IPS-18a (cell line): ENCODE measurements at regions not wholly inside any gene's neighbourhood (a gene's known extent, or its start where the extent isn't known, plus 50 kb on each side); places are given as distances from the start of the nearest gene placed in this dataset.

Experiments
- H3K27ac ChIP-seq: one replicate; pipeline ENCODE4 v1.5.1; 2013; ENCODE audit warnings: low read length
- H3K27me3 ChIP-seq: one replicate; pipeline ENCODE4 v1.6.1; 2013; ENCODE audit warnings: mild to moderate bottlenecking, low read length; ENCODE audit not compliant: control insufficient read depth, insufficient read depth
- H3K36me3 ChIP-seq: one replicate; pipeline ENCODE4 v1.6.1; 2013; ENCODE audit warnings: low read depth, low read length; ENCODE audit not compliant: control insufficient read depth
- H3K4me1 ChIP-seq: one replicate; pipeline ENCODE4 v1.6.1; 2013; ENCODE audit warnings: low read depth, low read length; ENCODE audit not compliant: control insufficient read depth
- H3K4me3 ChIP-seq: one replicate; pipeline ENCODE4 v1.5.1; 2013; ENCODE audit warnings: low read length
- H3K9ac ChIP-seq: one replicate; pipeline ENCODE4 v1.6.1; 2013; ENCODE audit warnings: mild to moderate bottlenecking, low read length, moderate library complexity
- H3K9me3 ChIP-seq: one replicate; pipeline ENCODE4 v1.6.1; 2013; ENCODE audit warnings: low read depth, low read length; ENCODE audit not compliant: control insufficient read depth

DNA sequence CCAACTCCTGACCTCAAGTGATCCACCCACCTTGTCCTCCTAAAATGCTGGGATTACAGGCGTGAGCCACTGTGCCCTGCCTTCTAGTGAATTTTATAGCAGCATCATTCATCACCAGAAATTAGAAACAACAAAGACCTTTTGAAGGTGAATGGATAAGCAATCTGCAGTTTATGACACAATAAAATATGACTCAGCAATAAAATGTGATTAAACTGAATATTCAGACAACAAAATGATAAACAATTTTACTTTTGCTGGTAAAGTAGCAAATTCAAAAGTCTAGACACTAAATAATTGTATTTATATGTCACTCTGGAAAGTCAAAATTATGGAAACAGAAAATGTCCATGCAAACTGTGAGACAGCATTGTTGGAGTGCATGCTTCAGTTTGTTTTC, 656.6 kb downstream of the CBLN2 start:
- Histone ChIP-seq H3K4me3 (no peak overlapping the region), H3K27ac (no peak overlapping the region), H3K36me3 (no peaks in the 10 kb centered on the region), H3K27me3 (no peaks in the 10 kb centered on the region), H3K9ac (no peak overlapping the region), H3K4me1 (no peaks in the 10 kb centered on the region), H3K9me3 (peaks cover 23% of the 10 kb centered on the region)

DNA sequence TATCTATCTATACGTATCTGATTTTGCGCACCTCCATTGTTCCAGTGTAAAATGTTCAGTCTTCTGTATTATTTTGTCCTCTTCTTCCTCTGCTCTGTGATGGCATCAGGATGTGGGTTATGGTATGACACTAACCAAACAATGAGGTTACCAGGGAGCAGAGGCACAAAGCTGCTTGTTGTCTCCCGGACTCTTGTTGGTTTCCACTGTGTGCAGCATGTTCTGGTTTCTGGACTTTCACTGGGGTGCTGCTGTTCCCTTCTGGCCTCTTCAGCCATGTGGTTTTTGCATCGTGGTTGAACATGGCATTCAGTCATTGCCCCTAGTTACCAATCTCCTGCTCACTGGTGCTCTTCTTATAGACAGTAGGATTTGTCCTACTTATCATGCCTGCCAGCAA, 665.9 kb downstream of the CBLN2 start:
- no peak overlapping the region for H3K4me3 ChIP-seq

DNA sequence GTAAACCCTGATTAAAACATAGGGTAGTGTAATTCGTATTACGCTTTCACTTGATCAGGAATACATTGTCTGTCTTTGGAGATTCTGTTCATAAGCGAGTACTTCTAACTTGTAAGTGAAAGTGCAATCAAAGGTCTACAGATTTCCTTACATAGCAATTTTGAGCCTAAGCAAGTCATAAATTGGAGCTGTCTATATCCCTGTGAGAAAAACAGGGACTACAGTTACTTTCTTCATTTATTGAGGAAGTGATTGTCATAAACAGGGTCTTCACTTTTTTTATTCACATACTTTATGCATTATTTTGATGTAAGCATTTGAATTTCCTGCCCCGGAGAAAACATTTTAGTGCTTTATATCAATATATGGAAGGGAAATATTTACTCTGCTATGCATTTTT, 670.4 kb downstream of the CBLN2 start:
- no peaks in the 10 kb centered on the region for H3K36me3 ChIP-seq
- no peaks in the 10 kb centered on the region for H3K27me3 ChIP-seq
- H3K9ac ChIP-seq: no peak overlapping the region
- H3K27ac ChIP-seq: no peak overlapping the region
- H3K4me3 ChIP-seq: no peak overlapping the region
- no peaks in the 10 kb centered on the region for H3K4me1 ChIP-seq
- peaks cover 13% of the 10 kb centered on the region for H3K9me3 ChIP-seq

More for the DNA sequence above, 665.9 kb downstream of the CBLN2 start:
- Histone ChIP-seq H3K27ac (no peak overlapping the region), H3K9ac (no peak overlapping the region), H3K9me3 (peaks cover 14% of the 10 kb centered on the region), H3K4me1 (no peaks in the 10 kb centered on the region), H3K27me3 (no peaks in the 10 kb centered on the region), H3K36me3 (no peaks in the 10 kb centered on the region)

DNA sequence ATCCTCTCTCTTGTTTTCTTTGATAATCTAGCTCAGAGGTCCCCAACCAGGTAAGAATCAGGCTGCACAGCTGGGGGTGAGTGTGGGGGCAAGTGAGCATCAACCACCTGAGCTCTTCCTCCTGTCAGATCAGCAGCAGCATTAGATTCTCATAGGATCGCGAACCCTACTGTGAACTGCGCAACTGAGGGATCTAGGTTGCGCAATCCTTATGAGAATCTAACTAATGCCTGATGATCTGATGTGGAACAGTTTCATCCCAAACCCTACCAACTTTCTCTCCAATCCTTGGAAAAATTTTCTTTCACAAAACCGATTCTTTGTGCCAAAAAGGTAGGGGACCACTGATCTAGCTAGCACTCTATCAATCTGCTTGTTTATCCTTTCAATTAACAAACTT, 678.3 kb downstream of the CBLN2 start:
- Histone ChIP-seq H3K9ac (no peak overlapping the region), H3K9me3 (peaks cover 9% of the 10 kb centered on the region), H3K27ac (no peak overlapping the region), H3K4me3 (no peak overlapping the region), H3K4me1 (no peaks in the 10 kb centered on the region), H3K36me3 (no peaks in the 10 kb centered on the region), H3K27me3 (no peaks in the 10 kb centered on the region)

DNA sequence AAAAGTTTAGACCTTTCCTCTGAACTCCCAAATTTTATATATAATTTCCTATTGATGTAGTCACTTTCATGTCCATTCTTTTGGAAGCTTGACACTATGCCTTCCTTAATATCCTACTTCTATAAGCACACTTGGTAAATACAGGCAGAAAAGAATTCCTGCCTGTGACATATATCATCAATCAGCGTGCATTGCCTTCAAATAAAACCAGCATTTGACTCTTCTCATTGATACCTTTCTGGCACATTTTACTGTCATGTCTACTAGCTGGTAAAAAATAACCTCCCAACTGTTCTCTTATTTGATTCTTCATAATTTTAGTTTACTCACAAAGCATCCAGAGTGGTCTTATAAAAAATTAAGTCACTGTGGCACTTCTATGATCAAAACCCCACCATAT, 693.5 kb downstream of the CBLN2 start:
- H3K27me3 ChIP-seq: no peaks in the 10 kb centered on the region
- no peaks in the 10 kb centered on the region for H3K4me1 ChIP-seq
- H3K4me3 ChIP-seq: no peak overlapping the region
- peaks cover 39% of the 10 kb centered on the region for H3K9me3 ChIP-seq
- no peak overlapping the region for H3K27ac ChIP-seq
- no peak overlapping the region for H3K9ac ChIP-seq
- H3K36me3 ChIP-seq: no peaks in the 10 kb centered on the region

DNA sequence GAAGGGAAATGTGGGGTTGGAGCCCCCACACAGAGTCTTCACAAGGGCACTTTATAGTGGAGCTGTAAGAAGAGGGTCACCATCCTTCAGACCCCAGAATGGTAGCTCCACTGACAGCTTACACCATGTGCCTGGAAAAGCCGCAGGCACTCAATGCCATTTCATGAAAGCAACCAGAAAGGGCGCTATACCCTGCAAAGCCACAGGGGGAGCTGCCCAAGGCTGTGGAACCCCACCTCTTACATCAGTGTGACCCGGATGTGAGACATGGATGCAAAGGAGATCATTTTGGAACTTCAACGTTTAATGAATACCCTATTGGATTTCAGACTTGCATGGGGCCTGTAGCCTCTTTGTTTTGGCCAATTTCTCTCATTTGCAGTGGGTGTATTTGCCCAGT, 694.7 kb downstream of the CBLN2 start:
- Histone ChIP-seq H3K4me3 (no peak overlapping the region), H3K27me3 (no peaks in the 10 kb centered on the region), H3K9me3 (peaks cover 39% of the 10 kb centered on the region)

DNA sequence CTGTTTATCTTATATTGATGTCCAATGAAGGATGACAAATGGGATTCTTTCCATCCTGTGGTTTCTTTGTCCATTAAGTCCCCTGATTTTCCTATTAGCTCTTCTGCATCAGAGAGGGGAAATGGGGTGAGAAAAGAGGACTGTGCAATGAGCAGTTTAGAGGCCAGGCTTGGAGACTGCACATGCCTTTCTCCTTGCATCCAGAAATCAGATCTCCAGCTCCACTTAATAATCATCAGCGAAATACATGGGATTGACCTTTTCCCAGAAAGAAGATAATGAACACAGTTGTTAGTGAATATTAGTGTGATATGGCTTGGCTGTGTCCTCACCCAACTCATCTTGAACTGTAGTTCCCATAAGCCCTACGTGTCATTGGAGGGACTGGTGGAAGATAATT, 697.4 kb downstream of the CBLN2 start:
- no peaks in the 10 kb centered on the region for H3K27me3 ChIP-seq
- no peaks in the 10 kb centered on the region for H3K36me3 ChIP-seq
- H3K4me3 ChIP-seq: no peak overlapping the region
- peaks cover 25% of the 10 kb centered on the region for H3K9me3 ChIP-seq
- H3K9ac ChIP-seq: no peak overlapping the region
- no peak overlapping the region for H3K27ac ChIP-seq
- no peaks in the 10 kb centered on the region for H3K4me1 ChIP-seq

More for the DNA sequence above, 694.7 kb downstream of the CBLN2 start:
- Histone ChIP-seq H3K4me1 (no peaks in the 10 kb centered on the region), H3K36me3 (no peaks in the 10 kb centered on the region), H3K9ac (no peak overlapping the region), H3K27ac (no peak overlapping the region)

DNA sequence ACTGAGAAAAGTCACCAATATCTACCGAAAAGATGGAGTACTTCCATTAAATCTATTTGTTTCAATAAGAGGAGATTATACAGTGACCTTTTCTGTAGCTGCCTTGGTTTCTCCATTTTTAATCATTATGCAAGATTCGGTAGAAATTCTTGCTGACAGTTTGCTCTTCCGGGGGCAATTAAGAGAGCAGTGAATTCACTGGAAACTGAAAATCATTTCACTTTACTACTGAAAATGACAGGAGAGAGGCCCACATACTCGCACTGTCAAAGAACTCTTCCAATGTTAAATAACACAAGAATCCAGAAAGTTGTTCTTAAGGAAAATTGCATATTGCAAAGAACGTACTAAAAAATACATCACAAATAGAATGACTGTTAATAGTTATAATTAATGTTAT, 699.3 kb downstream of the CBLN2 start:
- peaks cover 19% of the 10 kb centered on the region for H3K9me3 ChIP-seq
- no peaks in the 10 kb centered on the region for H3K27me3 ChIP-seq
- no peak overlapping the region for H3K27ac ChIP-seq
- H3K4me1 ChIP-seq: no peaks in the 10 kb centered on the region
- H3K36me3 ChIP-seq: no peaks in the 10 kb centered on the region
- no peak overlapping the region for H3K9ac ChIP-seq
- H3K4me3 ChIP-seq: no peak overlapping the region

DNA sequence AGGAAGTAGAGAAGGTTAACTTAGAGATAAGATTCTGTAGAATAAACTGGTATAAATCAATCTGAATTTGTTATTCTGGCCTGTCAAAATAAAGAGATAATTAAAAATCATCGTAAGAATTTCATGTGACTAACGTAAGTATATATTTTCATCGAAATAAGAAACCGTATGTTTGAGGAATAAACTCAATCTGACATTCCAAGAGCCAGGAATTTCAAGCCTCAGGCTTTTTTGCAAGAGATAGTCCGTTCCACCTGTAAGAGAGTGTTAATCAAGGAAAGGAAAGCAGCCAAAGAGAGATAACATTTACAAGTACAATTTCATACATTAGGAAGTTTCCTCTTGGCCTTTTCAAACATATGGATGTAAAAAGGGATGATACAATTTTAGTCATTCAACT, 701.5 kb downstream of the CBLN2 start:
- peaks cover 13% of the 10 kb centered on the region for H3K9me3 ChIP-seq
- no peak overlapping the region for H3K4me3 ChIP-seq
- H3K9ac ChIP-seq: no peak overlapping the region
- H3K27me3 ChIP-seq: no peaks in the 10 kb centered on the region
- H3K4me1 ChIP-seq: no peaks in the 10 kb centered on the region
- H3K27ac ChIP-seq: no peak overlapping the region
- H3K36me3 ChIP-seq: no peaks in the 10 kb centered on the region

DNA sequence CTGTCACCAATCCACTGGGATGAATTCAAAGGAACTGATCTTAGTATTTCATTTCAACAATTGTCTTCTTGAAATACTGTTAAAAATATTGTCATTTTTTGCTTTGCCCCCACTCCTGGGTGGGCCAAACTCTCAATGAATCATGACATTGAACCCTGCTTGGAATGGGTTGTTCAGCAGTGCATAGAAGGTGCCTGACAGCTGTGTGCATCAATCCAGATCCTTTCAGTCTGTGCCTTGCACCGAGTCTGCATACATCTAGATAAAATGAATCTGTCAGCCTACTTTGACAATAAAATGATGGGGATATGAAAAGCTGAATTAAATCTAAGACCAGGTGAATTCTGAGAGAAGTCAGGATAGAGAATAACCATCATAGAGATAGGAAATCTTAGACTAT, 706.6 kb downstream of the CBLN2 start:
- H3K36me3 ChIP-seq: no peaks in the 10 kb centered on the region
- H3K4me1 ChIP-seq: no peaks in the 10 kb centered on the region
- no peaks in the 10 kb centered on the region for H3K27me3 ChIP-seq
- no peak overlapping the region for H3K9ac ChIP-seq
- no peak overlapping the region for H3K4me3 ChIP-seq
- peaks cover 17% of the 10 kb centered on the region for H3K9me3 ChIP-seq
- no peak overlapping the region for H3K27ac ChIP-seq

DNA sequence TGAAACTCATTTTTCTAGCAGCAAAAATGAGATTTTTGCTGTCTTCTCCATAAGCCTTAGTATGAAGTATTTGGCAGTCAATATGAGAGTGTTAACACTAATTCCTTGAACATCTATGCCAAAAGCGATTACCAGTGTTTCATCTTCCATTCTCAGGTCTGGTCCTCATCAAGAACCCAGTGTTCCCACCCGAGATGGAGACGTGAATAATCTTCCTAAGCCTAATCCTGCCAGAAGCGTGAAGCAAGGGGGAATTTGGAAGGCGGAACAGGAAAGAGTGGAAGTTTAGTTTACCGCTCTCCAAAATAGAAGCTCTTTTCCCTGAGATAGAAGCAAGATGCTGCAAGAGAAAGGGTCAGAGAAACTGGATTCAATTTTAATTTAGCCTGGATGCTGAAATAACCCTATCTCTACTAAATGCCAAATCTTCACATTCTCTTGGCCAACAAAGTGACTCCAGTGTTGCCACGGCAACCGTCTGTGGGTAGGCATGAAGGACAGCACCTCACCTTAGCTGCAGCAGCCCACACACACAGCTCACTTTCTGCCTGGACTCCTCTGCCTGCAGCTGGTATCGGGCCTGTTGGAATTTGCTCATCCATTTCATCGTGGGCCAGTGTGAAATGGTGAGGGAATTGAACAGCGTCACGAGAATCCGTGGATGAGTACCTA, 711.1 kb downstream of the CBLN2 start:
- Histone ChIP-seq H3K4me1 (no peaks in the 10 kb centered on the region), H3K27ac (no peak overlapping the region), H3K36me3 (no peaks in the 10 kb centered on the region), H3K9me3 (peaks cover 10% of the 10 kb centered on the region), H3K9ac (no peak overlapping the region), H3K4me3 (no peak overlapping the region), H3K27me3 (no peaks in the 10 kb centered on the region)

DNA sequence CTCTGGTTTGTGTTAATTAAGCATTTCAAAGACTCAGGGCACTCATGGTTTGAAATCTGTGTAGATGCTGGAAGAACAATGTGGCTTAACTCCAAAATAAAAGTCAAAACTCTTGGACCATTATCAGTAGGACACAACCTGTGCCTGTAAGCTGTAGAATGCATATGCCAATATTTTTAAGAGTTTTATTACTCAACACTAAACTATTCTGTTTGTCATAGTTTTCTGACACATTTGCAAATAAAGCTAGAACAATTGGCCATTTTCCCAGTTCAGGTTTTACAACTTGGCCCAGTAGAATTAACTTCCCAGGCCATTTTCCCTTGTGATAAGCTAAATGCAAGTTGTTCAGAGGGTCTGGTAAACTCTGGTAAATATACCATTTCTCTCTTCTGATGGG, 713.1 kb downstream of the CBLN2 start:
- no peaks in the 10 kb centered on the region for H3K36me3 ChIP-seq
- H3K9me3 ChIP-seq: peaks cover 19% of the 10 kb centered on the region
- no peak overlapping the region for H3K4me3 ChIP-seq
- H3K27ac ChIP-seq: no peak overlapping the region
- H3K27me3 ChIP-seq: no peaks in the 10 kb centered on the region
- H3K9ac ChIP-seq: no peak overlapping the region
- no peaks in the 10 kb centered on the region for H3K4me1 ChIP-seq
